H9 (cell line): ENCODE measurements at regions not wholly inside any gene's neighbourhood (a gene's known extent, or its start where the extent isn't known, plus 50 kb on each side); places are given as distances from the start of the nearest gene placed in this dataset.

Source experiments
- DNase-seq: peaks from one replicate; pipeline ENCODE4 v3.0.0-alpha.2; 2017
- H2AFZ ChIP-seq: one replicate; pipeline ENCODE4 v1.6.1; 2013; ENCODE audit warnings: mild to moderate bottlenecking, low read length, control low read depth, moderate library complexity
- H2AK5ac ChIP-seq: 2 replicates; pipeline ENCODE4 v1.6.1; 2013; ENCODE audit warnings: low read length, control low read depth, mixed read lengths; ENCODE audit not compliant: insufficient read length
- H2BK120ac ChIP-seq: one replicate; pipeline ENCODE4 v1.6.1; 2013; ENCODE audit warnings: low read depth, mild to moderate bottlenecking, low read length, control low read depth, inconsistent platforms; ENCODE audit not compliant: poor library complexity, severe bottlenecking
- H2BK12ac ChIP-seq: 2 replicates; pipeline ENCODE4 v1.6.1; 2013; ENCODE audit warnings: low read length, control low read depth, mixed read lengths, low read depth; ENCODE audit not compliant: insufficient read length
- H2BK15ac ChIP-seq: 2 replicates; pipeline ENCODE4 v1.6.1; 2013; ENCODE audit warnings: low read depth, low read length, control low read depth
- H2BK20ac ChIP-seq: one replicate; pipeline ENCODE4 v1.6.1; 2013; ENCODE audit warnings: low read depth, mild to moderate bottlenecking, low read length, control low read depth, inconsistent platforms; ENCODE audit not compliant: poor library complexity, severe bottlenecking
- H2BK5ac ChIP-seq: 2 replicates; pipeline ENCODE4 v1.6.1; 2013; ENCODE audit warnings: low read length, control low read depth, mixed read lengths; ENCODE audit not compliant: insufficient read length
- H3K14ac ChIP-seq: 2 replicates; pipeline ENCODE4 v1.6.1; 2013; ENCODE audit warnings: low read length, control low read depth; ENCODE audit not compliant: insufficient read depth
- H3K18ac ChIP-seq: 2 replicates; pipeline ENCODE4 v1.6.1; 2013; ENCODE audit warnings: low read depth, mild to moderate bottlenecking, mixed read lengths, low read length, control low read depth; ENCODE audit not compliant: insufficient read length
- H3K23ac ChIP-seq: 2 replicates; pipeline ENCODE4 v1.6.1; 2013; ENCODE audit warnings: low read length, control low read depth, mixed read lengths, low read depth; ENCODE audit not compliant: insufficient read length
- H3K23me2 ChIP-seq: 2 replicates; pipeline ENCODE4 v1.6.1; 2013; ENCODE audit warnings: low read depth, mild to moderate bottlenecking, mixed read lengths, low read length, control low read depth; ENCODE audit not compliant: insufficient read length, poor library complexity, severe bottlenecking
- H3K27ac ChIP-seq: 2 replicates; pipeline ENCODE4 v1.5.1; 2013; ENCODE audit warnings: low read length, control low read depth, mixed read lengths, low read depth; ENCODE audit not compliant: insufficient read length
- H3K27me3 ChIP-seq: 2 replicates; pipeline ENCODE4 v1.6.1; 2013; ENCODE audit warnings: low read length, control low read depth, inconsistent platforms; ENCODE audit not compliant: insufficient read depth
- H3K4ac ChIP-seq: 2 replicates; pipeline ENCODE4 v1.6.1; 2013; ENCODE audit warnings: low read depth, mild to moderate bottlenecking, control low read depth, inconsistent platforms, low read length, moderate library complexity
- H3K4me1 ChIP-seq: 2 replicates; pipeline ENCODE4 v1.6.1; 2013; ENCODE audit warnings: low read length, control low read depth, inconsistent platforms; ENCODE audit not compliant: insufficient read depth
- H3K4me2 ChIP-seq: 2 replicates; pipeline ENCODE4 v1.6.1; 2013; ENCODE audit warnings: low read length, control low read depth, mixed read lengths; ENCODE audit not compliant: insufficient read length, insufficient read depth
- H3K56ac ChIP-seq: 2 replicates; pipeline ENCODE4 v1.6.1; 2013; ENCODE audit warnings: low read depth, mild to moderate bottlenecking, mixed read lengths, low read length, control low read depth; ENCODE audit not compliant: insufficient read length
- H3K79me1 ChIP-seq: 2 replicates; pipeline ENCODE4 v1.6.1; 2013; ENCODE audit warnings: low read depth, mild to moderate bottlenecking, moderate library complexity, low read length, control low read depth, inconsistent platforms; ENCODE audit not compliant: insufficient read depth, poor library complexity, severe bottlenecking
- H3K79me2 ChIP-seq: 2 replicates; pipeline ENCODE4 v1.6.1; 2013; ENCODE audit warnings: low read length, control low read depth, inconsistent platforms; ENCODE audit not compliant: insufficient read depth
- H3K9ac ChIP-seq: 2 replicates; pipeline ENCODE4 v1.6.1; 2013; ENCODE audit warnings: low read length, control low read depth, mixed read lengths; ENCODE audit not compliant: insufficient read length; ENCODE audit errors: extremely low read depth
- H3K9me3 ChIP-seq: one replicate; pipeline ENCODE4 v1.6.1; 2013; ENCODE audit warnings: low read depth, low read length, inconsistent platforms; ENCODE audit not compliant: control insufficient read depth
- H3T11ph ChIP-seq: one replicate; pipeline ENCODE4 v1.6.1; 2013; ENCODE audit warnings: mild to moderate bottlenecking, low read length, control low read depth, inconsistent platforms
- H4K20me1 ChIP-seq: one replicate; pipeline ENCODE4 v1.6.1; 2013; ENCODE audit not compliant: control insufficient read depth, insufficient read length, insufficient read depth
- H4K5ac ChIP-seq: 2 replicates; pipeline ENCODE4 v1.6.1; 2013; ENCODE audit warnings: low read depth, mild to moderate bottlenecking, mixed read lengths, low read length, control low read depth; ENCODE audit not compliant: insufficient read length
- H4K8ac ChIP-seq: replicated peaks from 2 replicates; pipeline ENCODE4 v1.6.1; 2013; ENCODE audit warnings: low read length, control low read depth, mixed read lengths, low read depth; ENCODE audit not compliant: insufficient read length
- H4K91ac ChIP-seq: 2 replicates; pipeline ENCODE4 v1.6.1; 2013; ENCODE audit warnings: low read depth, mild to moderate bottlenecking, moderate library complexity, mixed read lengths, low read length, control low read depth; ENCODE audit not compliant: insufficient read length
- H3K27ac Mint-ChIP-seq, 3 experiments: 2 replicates in 2 of 3; 3 replicates in 1 of 3; pipeline ENCODE4 v1.8.0; 2020 to 2021; ENCODE audit warnings: mixed read lengths in 3 of 3, mild to moderate bottlenecking in 1 of 3, moderate library complexity in 1 of 3
- H3K27me3 Mint-ChIP-seq: 2 replicates; pipeline ENCODE4 v1.8.0; 2021; ENCODE audit warnings: low read depth, mild to moderate bottlenecking, moderate library complexity, mixed read lengths
- H3K36me3 Mint-ChIP-seq, 3 experiments: 2 replicates in 2 of 3; 3 replicates in 1 of 3; pipeline ENCODE4 v1.8.0; 2020 to 2021; ENCODE audit warnings: low read depth in 3 of 3, mixed read lengths in 3 of 3; ENCODE audit not compliant: insufficient read depth in 1 of 3
- H3K4me1 Mint-ChIP-seq, 2 experiments: 2 replicates each; pipeline ENCODE4 v1.8.0; 2020; ENCODE audit warnings: mixed read lengths in 2 of 2
- H3K4me3 Mint-ChIP-seq, 2 experiments: 2 replicates in 1 of 2; 3 replicates in 1 of 2; pipeline ENCODE4 v1.8.0; 2020 to 2021; ENCODE audit warnings: mild to moderate bottlenecking in 2 of 2, mixed read lengths in 2 of 2, moderate library complexity in 1 of 2
- H3K9me3 Mint-ChIP-seq, 2 experiments: 2 replicates in 1 of 2; 3 replicates in 1 of 2; pipeline ENCODE4 v1.8.0; 2020; ENCODE audit warnings: mild to moderate bottlenecking in 2 of 2, mixed read lengths in 2 of 2, moderate library complexity in 1 of 2
- CTCF ChIP-seq: fragments of 200-600 bp; sonication (generic); conservative IDR thresholded peaks from 3 replicates; pipeline ENCODE4 v1.8.0; 2021; ENCODE audit warnings: antibody characterized with exemption, mild to moderate bottlenecking
- WGBS: extraction: QIAGEN DNeasy Blood & Tissue Kit; methylation state at CpG from one replicate; pipeline ENCODE4 v1.1.7; 2013; ENCODE audit warnings: missing lambda C conversion rate, low lambda C conversion rate, mixed read lengths; ENCODE audit not compliant: insufficient read length; ENCODE audit errors: extremely low coverage; 5-methylcytosine and 5-hydroxymethylcytosine counted together

- no peaks in the 10 kb centered on the region for H3K27me3 ChIP-seq
- H3K23me2 ChIP-seq: no peaks in the 10 kb centered on the region
- no peaks in the 10 kb centered on the region for H3K79me2 ChIP-seq
- H3K79me1 ChIP-seq: no peaks in the 10 kb centered on the region
- no peak for DNase-seq
- H3K56ac ChIP-seq: no peak overlapping the region
- H2BK15ac ChIP-seq: no peak overlapping the region
- H3K9ac ChIP-seq: no peak overlapping the region
- H2BK5ac ChIP-seq: no peak overlapping the region
- Mint-ChIP-seq H3K4me1 (0 out of 4 replicates have a peak, but pooled peaks cover 0 to 3% of the 10 kb centered on the region in 2 experiments), H3K36me3 (peaks cover 3 to 4% (median 4%) of the 10 kb centered on the region in 3 experiments), H3K27me3 (no peaks in the 10 kb centered on the region; the same call in 1 of the 2 replicates), H3K9me3 (peaks cover 4 to 8% of the 10 kb centered on the region in 2 experiments), H3K4me3 (no peak overlapping the region), H3K27ac (no peak overlapping the region)
- H3K4me2 ChIP-seq: no peak overlapping the region
- no peak overlapping the region for H3T11ph ChIP-seq
- no peak overlapping the region for H2BK120ac ChIP-seq
- H3K4ac ChIP-seq: no peak overlapping the region
- H2AK5ac ChIP-seq: no peak overlapping the region
- H4K91ac ChIP-seq: no peak overlapping the region
- H3K9me3 ChIP-seq: peaks cover 5% of the 10 kb centered on the region
- H2AFZ ChIP-seq: no peak overlapping the region
- H4K5ac ChIP-seq: no peak overlapping the region
- H3K4me1 ChIP-seq: no peaks in the 10 kb centered on the region
- WGBS: no CpG with 5 or more reads among the region's 2 CpGs
- no peak overlapping the region for H2BK12ac ChIP-seq
- H3K18ac ChIP-seq: no peak overlapping the region
- H2BK20ac ChIP-seq: no peak overlapping the region
- no peak overlapping the region for H3K14ac ChIP-seq
- H3K27ac ChIP-seq: no peak overlapping the region
- TF ChIP-seq CTCF: no peak
- no peak overlapping the region for H4K8ac ChIP-seq
- no peak overlapping the region for H3K23ac ChIP-seq
- no peaks in the 10 kb centered on the region for H4K20me1 ChIP-seq
These were observed 1784.3 kb downstream of the LRRC4C start for GRCh38 chr11:39675171-39675570.
